ENCODE measurements at regions not wholly inside any gene's neighbourhood (a gene's known extent, or its start where the extent isn't known, plus 50 kb on each side); places are given as distances from the start of the nearest gene placed in this dataset.

- H3K4me3 Mint-ChIP-seq (ENCODE audit: unreplicated experiment): no peak overlapping the region
These were observed 79.5 kb upstream of the SLC4A4 start for GRCh38 chr4:71259280-71259679.

GRCh38 chr4:71259911-71260331 lies 78.9 kb upstream of the SLC4A4 start:
- no peak overlapping the region for H3K4me3 Mint-ChIP-seq (ENCODE audit: unreplicated experiment)
- no peak for DNase-seq (ENCODE audit: low spot score)
- H3K27me3 Mint-ChIP-seq (ENCODE audit: unreplicated experiment): peaks cover 3% of the 10 kb centered on the region

More at GRCh38 chr4:71259280-71259679, 79.5 kb upstream of the SLC4A4 start:
- no peaks in the 10 kb centered on the region for H3K9me3 Mint-ChIP-seq (ENCODE audit: unreplicated experiment)
- DNase-seq (ENCODE audit: low spot score): no peak
- no peak overlapping the region for H3K27ac Mint-ChIP-seq (ENCODE audit: unreplicated experiment)
- no peak for TF ChIP-seq CTCF (IDR thresholded peaks at IDR 0.05; ENCODE audit: unreplicated experiment)
- H3K4me1 Mint-ChIP-seq (ENCODE audit: unreplicated experiment): peaks cover 23% of the 10 kb centered on the region
- peaks cover 3% of the 10 kb centered on the region for H3K27me3 Mint-ChIP-seq (ENCODE audit: unreplicated experiment)
- no peaks in the 10 kb centered on the region for H3K36me3 Mint-ChIP-seq (ENCODE audit: low read depth, unreplicated experiment)

GRCh38 chr4:71260544-71260943 lies 78.3 kb upstream of the SLC4A4 start:
- no peak overlapping the region for H3K27ac Mint-ChIP-seq (ENCODE audit: unreplicated experiment)
- H3K4me3 Mint-ChIP-seq (ENCODE audit: unreplicated experiment): no peak overlapping the region
- no peak for TF ChIP-seq CTCF (IDR thresholded peaks at IDR 0.05; ENCODE audit: unreplicated experiment)
- no peaks in the 10 kb centered on the region for H3K36me3 Mint-ChIP-seq (ENCODE audit: low read depth, unreplicated experiment)
- H3K27me3 Mint-ChIP-seq (ENCODE audit: unreplicated experiment): peaks cover 3% of the 10 kb centered on the region
- H3K4me1 Mint-ChIP-seq (ENCODE audit: unreplicated experiment): peaks cover 19% of the 10 kb centered on the region
- no peak for DNase-seq (ENCODE audit: low spot score)
- H3K9me3 Mint-ChIP-seq (ENCODE audit: unreplicated experiment): no peaks in the 10 kb centered on the region

More at GRCh38 chr4:71259911-71260331, 78.9 kb upstream of the SLC4A4 start:
- Mint-ChIP-seq H3K9me3 (ENCODE audit: unreplicated experiment) (no peaks in the 10 kb centered on the region), H3K27ac (ENCODE audit: unreplicated experiment) (no peak overlapping the region), H3K4me1 (ENCODE audit: unreplicated experiment) (peaks cover 19% of the 10 kb centered on the region), H3K36me3 (ENCODE audit: low read depth, unreplicated experiment) (no peaks in the 10 kb centered on the region)
- TF ChIP-seq CTCF (IDR thresholded peaks at IDR 0.05; ENCODE audit: unreplicated experiment): no peak

GRCh38 chr4:71261001-71261400 lies 77.8 kb upstream of the SLC4A4 start:
- TF ChIP-seq CTCF (IDR thresholded peaks at IDR 0.05; ENCODE audit: unreplicated experiment): no peak
- no peak for DNase-seq (ENCODE audit: low spot score)
- Mint-ChIP-seq H3K4me1 (ENCODE audit: unreplicated experiment) (peaks cover 19% of the 10 kb centered on the region), H3K27me3 (ENCODE audit: unreplicated experiment) (peaks cover 3% of the 10 kb centered on the region), H3K27ac (ENCODE audit: unreplicated experiment) (no peak overlapping the region), H3K36me3 (ENCODE audit: low read depth, unreplicated experiment) (no peaks in the 10 kb centered on the region), H3K4me3 (ENCODE audit: unreplicated experiment) (no peak overlapping the region), H3K9me3 (ENCODE audit: unreplicated experiment) (no peaks in the 10 kb centered on the region)

- Mint-ChIP-seq H3K4me1 (ENCODE audit: unreplicated experiment) (peaks cover 19% of the 10 kb centered on the region), H3K27me3 (ENCODE audit: unreplicated experiment) (peaks cover 3% of the 10 kb centered on the region), H3K9me3 (ENCODE audit: unreplicated experiment) (no peaks in the 10 kb centered on the region), H3K36me3 (ENCODE audit: low read depth, unreplicated experiment) (no peaks in the 10 kb centered on the region), H3K4me3 (ENCODE audit: unreplicated experiment) (no peak overlapping the region), H3K27ac (ENCODE audit: unreplicated experiment) (no peak overlapping the region)
- DNase-seq (ENCODE audit: low spot score): no peak
- TF ChIP-seq CTCF (IDR thresholded peaks at IDR 0.05; ENCODE audit: unreplicated experiment): no peak
These were observed 77.1 kb upstream of the SLC4A4 start for GRCh38 chr4:71261633-71262121.

Measured in endothelial cell (in vitro differentiated cells).